IMR-90 (cell line): ENCODE measurements at regions not wholly inside any gene's neighbourhood (a gene's known extent, or its start where the extent isn't known, plus 50 kb on each side); places are given as distances from the start of the nearest gene placed in this dataset.

Source experiments
- ATAC-seq: fragments of 200-7000 bp; cut with Tn5 transposase; 2 replicates; pipeline ENCODE4 v1.9.1; 2020; ENCODE audit warnings: low read depth, mild to moderate bottlenecking, moderate library complexity
- BruUV-seq: library from RNA; stranded (reverse); fragments of 400-500 nt; replicated peaks from 2 replicates; lab custom pipeline; 2021; lab: Mats Ljungman, UMichigan
- CTCF ChIA-PET: fragments of 300-600 bp; formaldehyde crosslinking; extraction: SDS; loops from one replicate; lab custom pipeline; 2021; ENCODE audit warnings: antibody characterized with exemption; lab: Yijun Ruan, JAX
- POLR2A ChIA-PET: fragments of 300-600 bp; sonication (Branson Sonifier 250); formaldehyde crosslinking; loops from one replicate; lab custom pipeline; 2022; ENCODE audit warnings: antibody characterized with exemption; ENCODE audit not compliant: unreplicated experiment; lab: Charles Lee
- DNase-seq: peaks from one replicate; pipeline ENCODE4 v3.0.0; 2013
- H2AFZ ChIP-seq: replicated peaks from 2 replicates; pipeline ENCODE3; 2013; ENCODE audit warnings: low read length, mild to moderate bottlenecking; ENCODE audit not compliant: poor library complexity
- H2AK5ac ChIP-seq: 2 replicates; pipeline ENCODE4 v1.6.1; 2013; ENCODE audit warnings: low read depth, low read length, inconsistent platforms
- H2AK9ac ChIP-seq: replicated peaks from 2 replicates; pipeline ENCODE3; 2013; ENCODE audit warnings: mild to moderate bottlenecking, low read depth, low read length, moderate library complexity; ENCODE audit not compliant: poor library complexity
- H2BK120ac ChIP-seq: 2 replicates; pipeline ENCODE4 v1.6.1; 2013; ENCODE audit warnings: low read depth, low read length, inconsistent platforms
- H2BK15ac ChIP-seq: 3 replicates; pipeline ENCODE4 v1.6.1; 2013; ENCODE audit warnings: low read depth, low read length, inconsistent platforms
- H2BK20ac ChIP-seq: 2 replicates; pipeline ENCODE4 v1.6.1; 2013; ENCODE audit warnings: low read depth, mild to moderate bottlenecking, inconsistent platforms, low read length, moderate library complexity
- H2BK5ac ChIP-seq: 2 replicates; pipeline ENCODE4 v1.6.1; 2013; ENCODE audit warnings: mild to moderate bottlenecking, low read depth, low read length, inconsistent platforms; ENCODE audit not compliant: poor library complexity, severe bottlenecking
- H3K14ac ChIP-seq: replicated peaks from 2 replicates; pipeline ENCODE4 v1.6.1; 2013; ENCODE audit warnings: low read depth, low read length, inconsistent platforms
- H3K18ac ChIP-seq: 2 replicates; pipeline ENCODE4 v1.6.1; 2013; ENCODE audit warnings: low read depth, low read length, control low read depth
- H3K23ac ChIP-seq: 2 replicates; pipeline ENCODE4 v1.6.1; 2013; ENCODE audit warnings: low read depth, low read length, inconsistent platforms
- H3K27ac ChIP-seq: 2 replicates; pipeline ENCODE4 v1.5.1; 2013; ENCODE audit warnings: mild to moderate bottlenecking, control low read depth, low read length; ENCODE audit not compliant: insufficient read depth
- H3K27me3 ChIP-seq: 2 replicates; pipeline ENCODE4 v1.6.1; 2013; ENCODE audit warnings: low read length; ENCODE audit not compliant: control insufficient read depth, insufficient read depth
- H3K36me3 ChIP-seq: 2 replicates; pipeline ENCODE4 v1.6.1; 2013; ENCODE audit warnings: low read length, mixed read lengths; ENCODE audit not compliant: control insufficient read depth, insufficient read depth
- H3K4ac ChIP-seq: 2 replicates; pipeline ENCODE4 v1.6.1; 2013; ENCODE audit warnings: low read depth, low read length, inconsistent platforms
- H3K4me1 ChIP-seq: 2 replicates; pipeline ENCODE4 v1.6.1; 2013; ENCODE audit warnings: low read length, mixed read lengths; ENCODE audit not compliant: control insufficient read depth, insufficient read depth
- H3K4me2 ChIP-seq: 2 replicates; pipeline ENCODE4 v1.6.1; 2013; ENCODE audit warnings: low read depth, mild to moderate bottlenecking, control low read depth, low read length, moderate library complexity
- H3K4me3 ChIP-seq: 2 replicates; pipeline ENCODE4 v1.5.1; 2013; ENCODE audit warnings: low read depth, mild to moderate bottlenecking, control low read depth, low read length, moderate library complexity; ENCODE audit not compliant: insufficient read depth
- H3K56ac ChIP-seq: 2 replicates; pipeline ENCODE4 v1.6.1; 2013; ENCODE audit warnings: low read length, inconsistent platforms; ENCODE audit not compliant: insufficient read depth; ENCODE audit errors: extremely low read depth
- H3K79me1 ChIP-seq, 2 experiments: 2 replicates each; pipeline ENCODE4 v1.6.1; 2013; ENCODE audit warnings: low read length in 2 of 2, inconsistent platforms in 1 of 2, low read depth in 1 of 2
- H3K9ac ChIP-seq: 2 replicates; pipeline ENCODE4 v1.6.1; 2013; ENCODE audit warnings: low read depth, low read length, control low read depth
- H3K9me1 ChIP-seq: 2 replicates; pipeline ENCODE4 v1.6.1; 2013; ENCODE audit warnings: low read length, inconsistent platforms; ENCODE audit not compliant: insufficient read depth
- H3K9me3 ChIP-seq: 2 replicates; pipeline ENCODE4 v1.6.1; 2013; ENCODE audit warnings: low read length; ENCODE audit not compliant: control insufficient read depth, insufficient read depth
- H4K20me1 ChIP-seq: 2 replicates; pipeline ENCODE4 v1.6.1; 2013; ENCODE audit warnings: low read length, inconsistent platforms; ENCODE audit not compliant: insufficient read depth
- H4K5ac ChIP-seq: 2 replicates; pipeline ENCODE4 v1.6.1; 2013; ENCODE audit warnings: mild to moderate bottlenecking, low read depth, low read length, control low read depth
- H4K8ac ChIP-seq, 2 experiments: 2 replicates each; pipeline ENCODE4 v1.6.1; 2013; ENCODE audit warnings: low read depth in 2 of 2, low read length in 2 of 2, control low read depth in 1 of 2, inconsistent platforms in 1 of 2
- H4K91ac ChIP-seq: 2 replicates; pipeline ENCODE4 v1.6.1; 2013; ENCODE audit warnings: low read depth, low read length, inconsistent platforms; ENCODE audit not compliant: insufficient read depth
- BHLHE40 ChIP-seq: fragments of 150-350 bp; IDR thresholded peaks from 2 replicates; pipeline ENCODE4 v1.6.1; 2016; ENCODE audit warnings: mild to moderate bottlenecking, low read depth, low read length
- CEBPB ChIP-seq: IDR thresholded peaks from 2 replicates; pipeline ENCODE4 v1.6.1; 2012; ENCODE audit warnings: low read depth, low read length, improper control_type of control experiment
- MAZ ChIP-seq: IDR thresholded peaks from 2 replicates; pipeline ENCODE4 v1.6.1; 2012; ENCODE audit warnings: low read depth, mild to moderate bottlenecking, low read length, improper control_type of control experiment, moderate library complexity, borderline replicate concordance
- MXI1 ChIP-seq: IDR thresholded peaks from 2 replicates; pipeline ENCODE4 v1.6.1; 2012; ENCODE audit warnings: low read depth, mild to moderate bottlenecking, low read length, moderate library complexity, borderline replicate concordance
- NFE2L2 ChIP-seq: fragments of 150-350 bp; IDR thresholded peaks from 2 replicates; pipeline ENCODE4 v1.6.1; 2016; ENCODE audit warnings: low read depth, mild to moderate bottlenecking, low read length
- POLR2A ChIP-seq: IDR thresholded peaks from 2 replicates; pipeline ENCODE4 v1.6.1; 2012; ENCODE audit warnings: mild to moderate bottlenecking, low read depth, low read length
- RAD21 ChIP-seq: IDR thresholded peaks from 2 replicates; pipeline ENCODE4 v1.6.1; 2012; ENCODE audit warnings: low read length, improper control_type of control experiment
- RCOR1 ChIP-seq: IDR thresholded peaks from 2 replicates; pipeline ENCODE4 v1.6.1; 2012; ENCODE audit warnings: mild to moderate bottlenecking, low read length, improper control_type of control experiment; ENCODE audit not compliant: insufficient replicate concordance
- RFX5 ChIP-seq: IDR thresholded peaks from 2 replicates; pipeline ENCODE4 v1.8.0; 2012; ENCODE audit warnings: low read depth, mild to moderate bottlenecking, low read length, moderate library complexity
- SMC3 ChIP-seq: fragments of 150-350 bp; IDR thresholded peaks from 2 replicates; pipeline ENCODE4 v1.6.1; 2016; ENCODE audit warnings: low read depth, mild to moderate bottlenecking, antibody characterized with exemption, low read length, moderate library complexity
- WGBS, 2 experiments: methylation state at CpG; one replicate each; pipeline versions ENCODE4 v1.1.5 to v1.1.7; 2013; ENCODE audit warnings: missing lambda C conversion rate in 2 of 2; ENCODE audit not compliant: insufficient read length in 1 of 2; ENCODE audit errors: extremely low coverage in 2 of 2; 5-methylcytosine and 5-hydroxymethylcytosine counted together
- dilution Hi-C: fragments of 300-500 bp; cut with HindIII; formaldehyde crosslinking; loops from one replicate; pipeline ENCODE4 v1.14.3; 2018; ENCODE audit warnings: low sequenced_read_pairs; ENCODE audit not compliant: unreplicated experiment
- in situ Hi-C: fragments of 300-500 bp; cut with MboI; formaldehyde crosslinking; loops from 3 replicates; pipeline ENCODE4 v1.14.3; 2019; ENCODE audit warnings: low sequenced_read_pairs, inconsistent platforms, mixed read lengths
- intact Hi-C: fragments of 100-400 bp; cut with micrococcal nuclease; formaldehyde crosslinking; loops from 2 replicates; pipeline ENCODE4 v1.10.0; 2022
- TF ChIP-seq, protein P1 (sequence below): conservative IDR thresholded peaks from 2 replicates; pipeline ENCODE4 v1.5.1; 2012; ENCODE audit warnings: mild to moderate bottlenecking, low read depth, low read length, improper control_type of control experiment
- TF ChIP-seq, protein P2 (sequence below): fragments of 150-350 bp; IDR thresholded peaks from 2 replicates; pipeline ENCODE4 v1.6.1; 2017; ENCODE audit warnings: mild to moderate bottlenecking, antibody characterized with exemption, low read length, low read depth
- TF ChIP-seq, protein P3 (sequence below): fragments of 150-350 bp; IDR thresholded peaks from 2 replicates; pipeline ENCODE4 v1.6.1; 2016; ENCODE audit warnings: low read depth, mild to moderate bottlenecking, low read length, moderate library complexity, borderline replicate concordance

DNA sequence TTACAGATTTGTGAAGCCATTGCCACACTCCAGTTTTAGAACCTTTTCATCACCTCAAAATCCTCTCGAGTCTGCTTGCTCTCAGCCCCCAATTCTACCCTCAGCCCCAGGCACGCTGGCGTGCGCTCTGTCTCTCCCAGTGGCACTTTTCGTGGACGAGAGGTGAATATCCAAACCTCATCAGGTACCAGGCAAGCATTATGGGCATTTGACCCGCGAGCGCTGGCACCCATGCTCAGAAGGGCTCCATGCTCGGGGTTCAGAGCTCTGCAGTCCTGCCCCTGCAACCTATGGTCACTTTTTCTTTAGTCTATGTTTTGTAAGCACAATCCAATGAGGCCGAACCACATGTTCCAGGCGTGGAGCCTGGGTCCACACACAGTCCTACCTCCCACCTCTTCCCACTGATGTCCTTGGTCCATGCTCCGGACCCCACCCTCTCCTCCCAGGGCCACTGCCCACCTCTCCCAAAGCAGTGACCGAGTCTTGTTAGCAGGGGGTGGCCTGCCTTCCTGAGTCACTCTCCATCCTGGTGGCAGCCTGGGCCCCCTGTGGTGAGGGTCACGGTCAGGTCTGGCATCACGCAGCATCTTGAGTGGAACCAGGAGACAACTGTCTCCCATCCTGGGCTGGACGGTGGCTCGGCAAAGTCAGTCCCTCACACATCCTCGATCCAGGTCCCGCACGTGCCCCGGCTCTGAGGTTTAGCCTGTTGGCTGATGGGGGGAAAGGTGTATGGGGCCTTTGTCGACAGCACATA lies 256.9 kb downstream of the NDUFA10 start:
- Histone ChIP-seq H3K79me1 (no peaks in the 10 kb centered on the region), H2BK15ac (no peak overlapping the region), H4K8ac (no peak overlapping the region), H3K4me1 (no peaks in the 10 kb centered on the region), H3K27ac (no peak overlapping the region), H3K9me3 (peaks cover 51% of the 10 kb centered on the region), H2BK20ac (no peak overlapping the region), H2AK9ac (no peak overlapping the region), H4K20me1 (no peaks in the 10 kb centered on the region), H2AFZ (no peak overlapping the region), H3K4ac (no peak overlapping the region), H3K56ac (no peak overlapping the region), H3K23ac (no peak overlapping the region), H2BK5ac (no peak overlapping the region), H3K4me3 (no peak overlapping the region), H4K91ac (no peak overlapping the region), H3K9me1 (no peaks in the 10 kb centered on the region), H3K4me2 (no peak overlapping the region), H2AK5ac (no peak overlapping the region), H2BK120ac (no peak overlapping the region), H3K27me3 (no peaks in the 10 kb centered on the region), H3K9ac (no peak overlapping the region), H4K5ac (no peak overlapping the region), H3K18ac (no peak overlapping the region), H3K14ac (no peak overlapping the region), H3K36me3 (no peaks in the 10 kb centered on the region)
- in situ Hi-C loops, result no loop called here
- intact Hi-C loops, result no loop called here
- ATAC-seq, result no peak
- TF ChIP-seq, protein P1, sequence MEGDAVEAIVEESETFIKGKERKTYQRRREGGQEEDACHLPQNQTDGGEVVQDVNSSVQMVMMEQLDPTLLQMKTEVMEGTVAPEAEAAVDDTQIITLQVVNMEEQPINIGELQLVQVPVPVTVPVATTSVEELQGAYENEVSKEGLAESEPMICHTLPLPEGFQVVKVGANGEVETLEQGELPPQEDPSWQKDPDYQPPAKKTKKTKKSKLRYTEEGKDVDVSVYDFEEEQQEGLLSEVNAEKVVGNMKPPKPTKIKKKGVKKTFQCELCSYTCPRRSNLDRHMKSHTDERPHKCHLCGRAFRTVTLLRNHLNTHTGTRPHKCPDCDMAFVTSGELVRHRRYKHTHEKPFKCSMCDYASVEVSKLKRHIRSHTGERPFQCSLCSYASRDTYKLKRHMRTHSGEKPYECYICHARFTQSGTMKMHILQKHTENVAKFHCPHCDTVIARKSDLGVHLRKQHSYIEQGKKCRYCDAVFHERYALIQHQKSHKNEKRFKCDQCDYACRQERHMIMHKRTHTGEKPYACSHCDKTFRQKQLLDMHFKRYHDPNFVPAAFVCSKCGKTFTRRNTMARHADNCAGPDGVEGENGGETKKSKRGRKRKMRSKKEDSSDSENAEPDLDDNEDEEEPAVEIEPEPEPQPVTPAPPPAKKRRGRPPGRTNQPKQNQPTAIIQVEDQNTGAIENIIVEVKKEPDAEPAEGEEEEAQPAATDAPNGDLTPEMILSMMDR, result no peak
- TF ChIP-seq RCOR1 (no peak), MXI1 (no peak), MAZ (no peak), RFX5 (no peak), RAD21 (no peak), BHLHE40 (no peak), NFE2L2 (no peak), POLR2A (no peak), SMC3 (no peak), CEBPB (no peak)
- TF ChIP-seq, protein P2, sequence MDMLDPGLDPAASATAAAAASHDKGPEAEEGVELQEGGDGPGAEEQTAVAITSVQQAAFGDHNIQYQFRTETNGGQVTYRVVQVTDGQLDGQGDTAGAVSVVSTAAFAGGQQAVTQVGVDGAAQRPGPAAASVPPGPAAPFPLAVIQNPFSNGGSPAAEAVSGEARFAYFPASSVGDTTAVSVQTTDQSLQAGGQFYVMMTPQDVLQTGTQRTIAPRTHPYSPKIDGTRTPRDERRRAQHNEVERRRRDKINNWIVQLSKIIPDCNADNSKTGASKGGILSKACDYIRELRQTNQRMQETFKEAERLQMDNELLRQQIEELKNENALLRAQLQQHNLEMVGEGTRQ, result no peak
- TF ChIP-seq, protein P3, sequence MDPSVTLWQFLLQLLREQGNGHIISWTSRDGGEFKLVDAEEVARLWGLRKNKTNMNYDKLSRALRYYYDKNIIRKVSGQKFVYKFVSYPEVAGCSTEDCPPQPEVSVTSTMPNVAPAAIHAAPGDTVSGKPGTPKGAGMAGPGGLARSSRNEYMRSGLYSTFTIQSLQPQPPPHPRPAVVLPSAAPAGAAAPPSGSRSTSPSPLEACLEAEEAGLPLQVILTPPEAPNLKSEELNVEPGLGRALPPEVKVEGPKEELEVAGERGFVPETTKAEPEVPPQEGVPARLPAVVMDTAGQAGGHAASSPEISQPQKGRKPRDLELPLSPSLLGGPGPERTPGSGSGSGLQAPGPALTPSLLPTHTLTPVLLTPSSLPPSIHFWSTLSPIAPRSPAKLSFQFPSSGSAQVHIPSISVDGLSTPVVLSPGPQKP, result no peak
- BruUV-seq, result no TSS peak
- ChIA-PET CTCF (no interaction called here), POLR2A (no interaction called here)
- DNase-seq, result no peak
- 91% methylated on average over 8 of the region's 23 CpGs; no CpG with 5 or more reads in 1 of the 2 experiments for WGBS, 2 experiments
- dilution Hi-C loops, result no loop called here
